ENCODE measurements at regions not wholly inside any gene's neighbourhood (a gene's known extent, or its start where the extent isn't known, plus 50 kb on each side); places are given as distances from the start of the nearest gene placed in this dataset.

GRCh38 chr11:15339302-15339701 lies 224.6 kb downstream of the INSC start:
- TF ChIP-seq EZH2 (IDR thresholded peaks at IDR 0.05) = no peak
- TF ChIP-seq POLR2AphosphoS5 (IDR thresholded peaks at IDR 0.05; ENCODE audit: borderline replicate concordance, low read depth, low read length) = no peak
- no peak for TF ChIP-seq FOXP2 (optimal IDR thresholded peaks at IDR 0.05; ENCODE audit: control extremely low read depth, extremely low read length, insufficient read depth)

Measured in SK-N-MC (cell line).